SK-N-SH treated with all-trans-retinoic acid at 6 μM for 48 hours (cell line): ENCODE measurements at regions not wholly inside any gene's neighbourhood (a gene's known extent, or its start where the extent isn't known, plus 50 kb on each side); places are given as distances from the start of the nearest gene placed in this dataset.
"Not testable (repeated sequence)": the region's sequence is repeated elsewhere in the genome, so short reads cannot be mapped to it uniquely, and the experiment has no call there.

Experiments
- ATAC-seq: fragments of 200-7000 bp; cut with Tn5 transposase; 3 replicates; pipeline ENCODE4 v1.9.1; 2020; ENCODE audit warnings: mild to moderate bottlenecking, moderate library complexity
- ARNTL ChIP-seq: fragments of 450-650 bp; formaldehyde crosslinking; IDR thresholded peaks from 2 replicates; pipeline ENCODE4 v1.5.0; 2020; ENCODE audit warnings: low read depth, mild to moderate bottlenecking, moderate library complexity, borderline replicate concordance
- BACH2 ChIP-seq: fragments of 250-450 bp; sonication (Bioruptor Pico); IDR thresholded peaks from 2 replicates; pipeline ENCODE4 v1.9.0; 2021; ENCODE audit warnings: mild to moderate bottlenecking, borderline replicate concordance
- CREB5 ChIP-seq: fragments of 250-450 bp; sonication (Bioruptor Pico); IDR thresholded peaks from 2 replicates; pipeline ENCODE4 v1.5.1; 2020; ENCODE audit warnings: low read depth, mild to moderate bottlenecking, moderate library complexity
- CSDC2 ChIP-seq: fragments of 250-450 bp; sonication (Bioruptor Pico); IDR thresholded peaks from 2 replicates; pipeline ENCODE4 v1.5.0; 2020; ENCODE audit warnings: mild to moderate bottlenecking, moderate library complexity
- ESRRG ChIP-seq: fragments of 250-450 bp; sonication (Bioruptor Pico); IDR thresholded peaks from 2 replicates; pipeline ENCODE4 v1.6.1; 2021; ENCODE audit warnings: mild to moderate bottlenecking
- GLIS3 ChIP-seq: fragments of 250-450 bp; sonication (Bioruptor Pico); IDR thresholded peaks from 2 replicates; pipeline ENCODE4 v1.5.0; 2020; ENCODE audit warnings: mild to moderate bottlenecking, moderate library complexity
- ISL1 ChIP-seq: fragments of 250-450 bp; sonication (Bioruptor Pico); IDR thresholded peaks from 2 replicates; pipeline ENCODE4 v2.1.2; 2022; ENCODE audit warnings: mild to moderate bottlenecking, moderate library complexity
- OSR1 ChIP-seq: fragments of 250-450 bp; sonication (Bioruptor Pico); IDR thresholded peaks from 2 replicates; pipeline ENCODE4 v1.8.0; 2022; ENCODE audit warnings: moderate library complexity, mild to moderate bottlenecking, inconsistent platforms
- PPARA ChIP-seq: fragments of 250-450 bp; sonication (Bioruptor Pico); IDR thresholded peaks from 2 replicates; pipeline ENCODE4 v1.5.0; 2020; ENCODE audit warnings: mild to moderate bottlenecking, borderline replicate concordance
- RARB ChIP-seq: fragments of 250-450 bp; sonication (Bioruptor Pico); IDR thresholded peaks from 2 replicates; pipeline ENCODE4 v1.8.0; 2021; ENCODE audit warnings: mild to moderate bottlenecking, moderate library complexity
- SNAI2 ChIP-seq: fragments of 250-450 bp; sonication (Bioruptor Pico); IDR thresholded peaks from 2 replicates; pipeline ENCODE4 v1.5.0; 2020; ENCODE audit warnings: mild to moderate bottlenecking, moderate library complexity
- TCF4 ChIP-seq: fragments of 250-450 bp; sonication (Bioruptor Pico); IDR thresholded peaks from 2 replicates; pipeline ENCODE4 v1.8.0; 2021; ENCODE audit warnings: mild to moderate bottlenecking, moderate library complexity, borderline replicate concordance
- TOX ChIP-seq: fragments of 250-450 bp; sonication (Bioruptor Pico); IDR thresholded peaks from 2 replicates; pipeline ENCODE4 v1.8.0; 2021; ENCODE audit warnings: mild to moderate bottlenecking, moderate library complexity, borderline replicate concordance
- ZC3H10 ChIP-seq: fragments of 250-450 bp; sonication (Bioruptor Pico); IDR thresholded peaks from 2 replicates; pipeline ENCODE4 v1.5.1; 2021; ENCODE audit warnings: mild to moderate bottlenecking, moderate library complexity
- ZFP30 ChIP-seq: fragments of 450-650 bp; formaldehyde crosslinking; IDR thresholded peaks from 2 replicates; pipeline ENCODE4 v1.5.0; 2022; ENCODE audit warnings: mild to moderate bottlenecking, moderate library complexity
- ZNF565 ChIP-seq: fragments of 450-650 bp; formaldehyde crosslinking; conservative IDR thresholded peaks from 2 replicates; pipeline ENCODE4 v1.5.0; 2020; ENCODE audit warnings: low read depth, mild to moderate bottlenecking, moderate library complexity
- ZNF70 ChIP-seq: fragments of 450-650 bp; formaldehyde crosslinking; IDR thresholded peaks from 2 replicates; pipeline ENCODE4 v1.5.0; 2020; ENCODE audit warnings: mild to moderate bottlenecking, moderate library complexity
- ZNF8 ChIP-seq: fragments of 450-650 bp; formaldehyde crosslinking; IDR thresholded peaks from 2 replicates; pipeline ENCODE4 v1.5.0; 2020; ENCODE audit warnings: mild to moderate bottlenecking, moderate library complexity
- TF ChIP-seq, protein P1 (sequence below): fragments of 250-450 bp; sonication (Bioruptor Pico); IDR thresholded peaks from 2 replicates; pipeline ENCODE4 v1.5.0; 2020; ENCODE audit warnings: mild to moderate bottlenecking, moderate library complexity
- TF ChIP-seq, protein P2 (sequence below): fragments of 250-450 bp; sonication (Bioruptor Pico); IDR thresholded peaks from 2 replicates; pipeline ENCODE4 v1.5.1; 2021; ENCODE audit warnings: mild to moderate bottlenecking, moderate library complexity
- TF ChIP-seq, protein P3 (sequence below): fragments of 250-450 bp; sonication (Bioruptor Pico); IDR thresholded peaks from 2 replicates; pipeline ENCODE4 v1.8.0; 2021; ENCODE audit warnings: low read depth, mild to moderate bottlenecking, moderate library complexity, borderline replicate concordance

GRCh38 chr4:84220990-84221389 is 278.1 kb downstream of the NKX6-1 start:
- no peak for ATAC-seq
- no peak for TF ChIP-seq BACH2
- TF ChIP-seq, protein P1, sequence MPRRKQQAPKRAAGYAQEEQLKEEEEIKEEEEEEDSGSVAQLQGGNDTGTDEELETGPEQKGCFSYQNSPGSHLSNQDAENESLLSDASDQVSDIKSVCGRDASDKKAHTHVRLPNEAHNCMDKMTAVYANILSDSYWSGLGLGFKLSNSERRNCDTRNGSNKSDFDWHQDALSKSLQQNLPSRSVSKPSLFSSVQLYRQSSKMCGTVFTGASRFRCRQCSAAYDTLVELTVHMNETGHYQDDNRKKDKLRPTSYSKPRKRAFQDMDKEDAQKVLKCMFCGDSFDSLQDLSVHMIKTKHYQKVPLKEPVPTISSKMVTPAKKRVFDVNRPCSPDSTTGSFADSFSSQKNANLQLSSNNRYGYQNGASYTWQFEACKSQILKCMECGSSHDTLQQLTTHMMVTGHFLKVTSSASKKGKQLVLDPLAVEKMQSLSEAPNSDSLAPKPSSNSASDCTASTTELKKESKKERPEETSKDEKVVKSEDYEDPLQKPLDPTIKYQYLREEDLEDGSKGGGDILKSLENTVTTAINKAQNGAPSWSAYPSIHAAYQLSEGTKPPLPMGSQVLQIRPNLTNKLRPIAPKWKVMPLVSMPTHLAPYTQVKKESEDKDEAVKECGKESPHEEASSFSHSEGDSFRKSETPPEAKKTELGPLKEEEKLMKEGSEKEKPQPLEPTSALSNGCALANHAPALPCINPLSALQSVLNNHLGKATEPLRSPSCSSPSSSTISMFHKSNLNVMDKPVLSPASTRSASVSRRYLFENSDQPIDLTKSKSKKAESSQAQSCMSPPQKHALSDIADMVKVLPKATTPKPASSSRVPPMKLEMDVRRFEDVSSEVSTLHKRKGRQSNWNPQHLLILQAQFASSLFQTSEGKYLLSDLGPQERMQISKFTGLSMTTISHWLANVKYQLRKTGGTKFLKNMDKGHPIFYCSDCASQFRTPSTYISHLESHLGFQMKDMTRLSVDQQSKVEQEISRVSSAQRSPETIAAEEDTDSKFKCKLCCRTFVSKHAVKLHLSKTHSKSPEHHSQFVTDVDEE, result no peak
- TF ChIP-seq ZNF70 (CRISPR knock-in tag), result no peak
- TF ChIP-seq, protein P2, sequence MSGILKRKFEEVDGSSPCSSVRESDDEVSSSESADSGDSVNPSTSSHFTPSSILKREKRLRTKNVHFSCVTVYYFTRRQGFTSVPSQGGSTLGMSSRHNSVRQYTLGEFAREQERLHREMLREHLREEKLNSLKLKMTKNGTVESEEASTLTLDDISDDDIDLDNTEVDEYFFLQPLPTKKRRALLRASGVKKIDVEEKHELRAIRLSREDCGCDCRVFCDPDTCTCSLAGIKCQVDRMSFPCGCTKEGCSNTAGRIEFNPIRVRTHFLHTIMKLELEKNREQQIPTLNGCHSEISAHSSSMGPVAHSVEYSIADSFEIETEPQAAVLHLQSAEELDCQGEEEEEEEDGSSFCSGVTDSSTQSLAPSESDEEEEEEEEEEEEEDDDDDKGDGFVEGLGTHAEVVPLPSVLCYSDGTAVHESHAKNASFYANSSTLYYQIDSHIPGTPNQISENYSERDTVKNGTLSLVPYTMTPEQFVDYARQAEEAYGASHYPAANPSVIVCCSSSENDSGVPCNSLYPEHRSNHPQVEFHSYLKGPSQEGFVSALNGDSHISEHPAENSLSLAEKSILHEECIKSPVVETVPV (CRISPR knock-in tag), result no peak
- TF ChIP-seq PPARA (CRISPR knock-in tag), result no peak
- no peak for TF ChIP-seq ZNF8 (CRISPR knock-in tag)

DNA sequence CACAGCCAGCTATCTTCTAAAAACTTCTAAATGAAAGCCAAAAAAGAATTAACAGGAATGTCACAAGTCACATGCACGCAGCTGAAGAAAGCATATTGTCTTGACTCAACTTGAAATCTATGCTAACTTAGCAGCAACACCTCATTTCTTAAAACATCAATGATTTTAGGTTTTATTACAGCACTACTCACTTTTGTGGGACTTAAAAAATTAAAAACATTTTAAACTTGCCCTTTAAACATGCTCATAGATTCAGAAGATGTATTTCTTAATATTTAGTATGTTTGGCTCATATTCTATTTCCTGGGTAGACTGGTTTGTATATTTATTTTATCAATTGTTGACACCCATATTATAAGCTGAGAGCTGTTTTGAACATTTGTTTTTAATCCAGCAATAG is 279.4 kb downstream of the NKX6-1 start:
- no peak for ATAC-seq
- TF ChIP-seq ZC3H10 (CRISPR knock-in tag) (no peak), OSR1 (CRISPR knock-in tag) (no peak), ZNF70 (CRISPR knock-in tag) (no peak), CSDC2 (no peak), ISL1 (CRISPR knock-in tag) (no peak), TOX (no peak), BACH2 (no peak), SNAI2 (CRISPR knock-in tag) (no peak), PPARA (CRISPR knock-in tag) (no peak), TCF4 (no peak), GLIS3 (CRISPR knock-in tag) (no peak), ZFP30 (CRISPR knock-in tag) (no peak), ZNF8 (CRISPR knock-in tag) (no peak), ZNF565 (CRISPR knock-in tag) (no peak)
- TF ChIP-seq, protein P3, sequence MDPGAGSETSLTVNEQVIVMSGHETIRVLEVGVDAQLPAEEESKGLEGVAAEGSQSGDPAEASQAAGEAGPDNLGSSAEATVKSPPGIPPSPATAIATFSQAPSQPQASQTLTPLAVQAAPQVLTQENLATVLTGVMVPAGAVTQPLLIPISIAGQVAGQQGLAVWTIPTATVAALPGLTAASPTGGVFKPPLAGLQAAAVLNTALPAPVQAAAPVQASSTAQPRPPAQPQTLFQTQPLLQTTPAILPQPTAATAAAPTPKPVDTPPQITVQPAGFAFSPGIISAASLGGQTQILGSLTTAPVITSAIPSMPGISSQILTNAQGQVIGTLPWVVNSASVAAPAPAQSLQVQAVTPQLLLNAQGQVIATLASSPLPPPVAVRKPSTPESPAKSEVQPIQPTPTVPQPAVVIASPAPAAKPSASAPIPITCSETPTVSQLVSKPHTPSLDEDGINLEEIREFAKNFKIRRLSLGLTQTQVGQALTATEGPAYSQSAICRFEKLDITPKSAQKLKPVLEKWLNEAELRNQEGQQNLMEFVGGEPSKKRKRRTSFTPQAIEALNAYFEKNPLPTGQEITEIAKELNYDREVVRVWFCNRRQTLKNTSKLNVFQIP (CRISPR knock-in tag), result no peak

- no peak for TF ChIP-seq RARB
- TF ChIP-seq CREB5 (CRISPR knock-in tag), result no peak
- no peak for TF ChIP-seq TOX
- TF ChIP-seq TCF4, result no peak
- TF ChIP-seq GLIS3 (CRISPR knock-in tag), result no peak
- TF ChIP-seq ISL1 (CRISPR knock-in tag), result no peak
- TF ChIP-seq, all 23 proteins: peak for 0
- no peak for ATAC-seq
These were observed 281.1 kb downstream of the NKX6-1 start for GRCh38 chr4:84218031-84218430.

- no peak for ATAC-seq
- no peak for TF ChIP-seq ZC3H10 (CRISPR knock-in tag)
- no peak for TF ChIP-seq BACH2
- TF ChIP-seq ARNTL (CRISPR knock-in tag), result no peak
- no peak for TF ChIP-seq ISL1 (CRISPR knock-in tag)
- TF ChIP-seq CREB5 (CRISPR knock-in tag), result no peak
- TF ChIP-seq ZNF8 (CRISPR knock-in tag), result no peak
- no peak for TF ChIP-seq PPARA (CRISPR knock-in tag)
- TF ChIP-seq ZFP30 (CRISPR knock-in tag), result no peak
- no peak for TF ChIP-seq CSDC2
- TF ChIP-seq ZNF565 (CRISPR knock-in tag), result no peak
- no peak for TF ChIP-seq TCF4
- TF ChIP-seq ESRRG (CRISPR knock-in tag), result no peak
- TF ChIP-seq OSR1 (CRISPR knock-in tag), result no peak
- TF ChIP-seq, protein P3 (CRISPR knock-in tag), result no peak
- TF ChIP-seq ZNF70 (CRISPR knock-in tag), result no peak
- TF ChIP-seq RARB, result no peak
These were observed 283.9 kb downstream of the NKX6-1 start for GRCh38 chr4:84215217-84215616.

DNA sequence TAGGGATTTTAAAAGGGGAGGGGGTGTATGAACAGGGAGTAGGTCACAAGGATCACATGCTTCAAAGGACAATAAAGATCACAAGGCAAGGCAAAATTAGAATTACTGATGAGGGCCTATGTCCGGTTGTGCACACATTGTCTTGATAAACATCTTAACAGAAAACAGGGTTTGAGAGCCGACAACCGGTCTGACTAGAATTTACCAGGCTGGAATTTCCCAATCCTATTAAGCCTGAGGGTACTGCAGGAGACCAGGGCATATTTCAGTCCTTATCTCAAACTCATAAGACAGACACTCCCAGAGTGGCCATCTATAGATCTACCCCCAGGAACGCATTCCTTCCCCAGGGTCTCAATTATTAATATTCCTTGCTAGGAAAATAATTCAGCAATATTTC is 292.9 kb downstream of the NKX6-1 start:
- ATAC-seq, result not testable (repeated sequence)
